Left forelimb (tissue), 1 donor: ENCODE measurements at regions not wholly inside any gene's neighbourhood (a gene's known extent, or its start where the extent isn't known, plus 50 kb on each side); places are given as distances from the start of the nearest gene placed in this dataset.

Experiments used
- DNase-seq: peaks from one replicate; pipeline ENCODE4 v3.0.0-alpha.2; 2018; ENCODE audit warnings: low spot score

GRCh38 chr12:19053218-19053617 lies 76.3 kb upstream of the PLEKHA5 start:
- no peak for DNase-seq

- no peak for DNase-seq
Observed at GRCh38 chr12:19054035-19054434, 75.5 kb upstream of the PLEKHA5 start.

GRCh38 chr12:19055589-19055988 lies 73.9 kb upstream of the PLEKHA5 start:
- no peak for DNase-seq

- no peak for DNase-seq
Observed at GRCh38 chr12:19058235-19059021, 71.1 kb upstream of the PLEKHA5 start.

- no peak for DNase-seq
Observed at GRCh38 chr12:19064713-19065112, 64.8 kb upstream of the PLEKHA5 start.

GRCh38 chr12:19065223-19065622 lies 64.3 kb upstream of the PLEKHA5 start:
- no peak for DNase-seq

- no peak for DNase-seq
Observed at GRCh38 chr12:19065871-19066270, 63.7 kb upstream of the PLEKHA5 start.

GRCh38 chr12:19066475-19067001 lies 63.0 kb upstream of the PLEKHA5 start:
- DNase-seq: no peak

- DNase-seq: no peak
Observed at GRCh38 chr12:19068137-19068536, 61.4 kb upstream of the PLEKHA5 start.

- no peak for DNase-seq
Observed at GRCh38 chr12:19070341-19070740, 59.2 kb upstream of the PLEKHA5 start.

GRCh38 chr12:19074700-19075099 lies 54.8 kb upstream of the PLEKHA5 start:
- no peak for DNase-seq

GRCh38 chr12:19075711-19076340 lies 53.7 kb upstream of the PLEKHA5 start:
- no peak for DNase-seq
